ENCODE measurements at regions not wholly inside any gene's neighbourhood (a gene's known extent, or its start where the extent isn't known, plus 50 kb on each side); places are given as distances from the start of the nearest gene placed in this dataset.

DNA sequence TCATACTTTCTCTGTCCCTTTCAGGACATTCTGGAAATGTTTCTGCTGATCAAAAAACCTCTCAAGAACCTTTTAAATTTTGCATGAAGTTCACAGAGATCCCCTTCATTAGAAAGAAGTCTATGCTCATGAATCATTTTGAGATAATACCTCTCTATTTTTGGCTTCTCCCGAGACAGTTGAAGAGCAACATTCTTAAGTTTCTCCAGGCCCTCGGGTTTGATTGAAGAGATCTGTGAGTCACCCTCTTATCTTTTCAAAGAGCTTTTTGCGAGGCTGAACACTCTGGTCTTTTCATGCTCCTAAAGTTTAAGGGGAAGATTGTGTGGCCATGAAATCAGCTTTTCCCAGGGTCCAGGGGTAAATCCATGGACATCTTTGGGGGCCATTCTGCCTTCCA, 354.2 kb downstream of the FBXO15 start:
- Mint-ChIP-seq H3K27ac (no peak overlapping the region), H3K9me3 (peaks cover 3% of the 10 kb centered on the region), H3K4me3 (peak overlapping the region; percentile 54), H3K27me3 (no peaks in the 10 kb centered on the region), H3K4me1 (ENCODE audit: unreplicated experiment) (peaks cover 5% of the 10 kb centered on the region), H3K36me3 (no peaks in the 10 kb centered on the region)
- TF ChIP-seq CTCF (conservative IDR thresholded peaks at IDR 0.05) = no peak
- DNase-seq (ENCODE audit: extremely low spot score, unreplicated experiment) = no peak

DNA sequence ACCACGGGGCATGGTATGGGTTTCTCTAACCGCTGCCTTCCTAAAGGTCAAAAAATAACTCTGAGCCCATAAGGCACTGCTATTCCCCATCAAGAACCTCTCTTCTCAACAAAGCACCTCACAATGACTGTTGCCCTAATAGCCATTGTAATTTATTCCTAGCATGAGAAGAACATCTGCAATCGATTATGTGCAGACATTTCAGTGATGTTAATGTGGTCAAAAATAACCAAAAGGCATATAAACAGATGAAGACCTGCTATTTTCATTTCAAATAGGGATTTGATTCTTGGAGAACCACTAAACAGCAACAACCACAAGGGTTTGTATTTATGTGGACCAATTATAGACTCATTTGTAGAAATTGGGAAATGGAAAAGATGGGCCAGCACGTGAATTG, 356.6 kb downstream of the FBXO15 start:
- Mint-ChIP-seq H3K4me1 (ENCODE audit: unreplicated experiment) (peaks cover 5% of the 10 kb centered on the region), H3K9me3 (peaks cover 3% of the 10 kb centered on the region), H3K27me3 (no peaks in the 10 kb centered on the region), H3K27ac (no peak overlapping the region), H3K4me3 (no peak overlapping the region), H3K36me3 (no peaks in the 10 kb centered on the region)
- no peak for DNase-seq (ENCODE audit: extremely low spot score, unreplicated experiment)
- no peak for TF ChIP-seq CTCF (conservative IDR thresholded peaks at IDR 0.05)

GRCh38 chr18:73790587-73790986, 357.0 kb downstream of the FBXO15 start:
- peaks cover 3% of the 10 kb centered on the region for H3K9me3 Mint-ChIP-seq
- peaks cover 5% of the 10 kb centered on the region for H3K4me1 Mint-ChIP-seq (ENCODE audit: unreplicated experiment)
- no peak for TF ChIP-seq CTCF (conservative IDR thresholded peaks at IDR 0.05)
- no peak for DNase-seq (ENCODE audit: extremely low spot score, unreplicated experiment)
- no peaks in the 10 kb centered on the region for H3K36me3 Mint-ChIP-seq
- H3K27ac Mint-ChIP-seq = no peak overlapping the region
- no peak overlapping the region for H3K4me3 Mint-ChIP-seq
- no peaks in the 10 kb centered on the region for H3K27me3 Mint-ChIP-seq

GRCh38 chr18:73787316-73787715, 360.3 kb downstream of the FBXO15 start:
- TF ChIP-seq CTCF (conservative IDR thresholded peaks at IDR 0.05) = no peak
- Mint-ChIP-seq H3K9me3 (no peaks in the 10 kb centered on the region), H3K4me1 (ENCODE audit: unreplicated experiment) (no peaks in the 10 kb centered on the region), H3K27me3 (no peaks in the 10 kb centered on the region), H3K27ac (no peak overlapping the region), H3K4me3 (no peak overlapping the region), H3K36me3 (no peaks in the 10 kb centered on the region)
- DNase-seq (ENCODE audit: extremely low spot score, unreplicated experiment) = no peak

- Mint-ChIP-seq H3K36me3 (no peaks in the 10 kb centered on the region), H3K4me1 (ENCODE audit: unreplicated experiment) (no peaks in the 10 kb centered on the region), H3K9me3 (no peaks in the 10 kb centered on the region), H3K4me3 (no peak overlapping the region), H3K27ac (no peak overlapping the region), H3K27me3 (peaks cover under 1% of the 10 kb centered on the region)
- DNase-seq (ENCODE audit: extremely low spot score, unreplicated experiment) = no peak
- no peak for TF ChIP-seq CTCF (conservative IDR thresholded peaks at IDR 0.05)
These were observed 362.3 kb downstream of the FBXO15 start for GRCh38 chr18:73785300-73785699.

DNA sequence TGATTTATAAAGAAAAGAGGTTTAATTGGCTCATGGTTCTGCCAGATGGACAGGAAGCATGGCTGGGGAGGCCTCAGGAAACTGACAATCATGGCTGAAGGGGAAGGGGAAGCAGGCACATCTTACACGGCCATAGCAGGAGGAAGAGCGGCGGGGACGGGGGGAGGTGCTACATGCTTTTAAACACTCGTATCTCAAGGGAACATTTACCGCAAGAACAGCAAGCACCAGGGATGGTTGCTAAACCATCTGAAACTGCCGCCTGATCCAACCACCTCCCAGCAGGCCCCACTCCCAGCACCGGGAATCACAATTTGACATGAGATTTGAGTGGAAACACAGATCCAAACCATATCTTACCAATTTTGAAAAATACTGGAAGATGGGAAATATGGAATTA, 362.8 kb downstream of the FBXO15 start:
- Mint-ChIP-seq H3K9me3 (no peaks in the 10 kb centered on the region), H3K36me3 (no peaks in the 10 kb centered on the region)

More for the DNA sequence above, 362.8 kb downstream of the FBXO15 start:
- no peaks in the 10 kb centered on the region for H3K4me1 Mint-ChIP-seq (ENCODE audit: unreplicated experiment)
- no peak overlapping the region for H3K27ac Mint-ChIP-seq
- H3K27me3 Mint-ChIP-seq = peaks cover 3% of the 10 kb centered on the region
- DNase-seq (ENCODE audit: extremely low spot score, unreplicated experiment) = no peak
- H3K4me3 Mint-ChIP-seq = no peak overlapping the region
- no peak for TF ChIP-seq CTCF (conservative IDR thresholded peaks at IDR 0.05)

All from type B pancreatic cell (in vitro differentiated cells).